ENCODE measurements at regions not wholly inside any gene's neighbourhood (a gene's known extent, or its start where the extent isn't known, plus 50 kb on each side); places are given as distances from the start of the nearest gene placed in this dataset.

- Histone ChIP-seq H3K9ac (no peak overlapping the region), H4K20me1 (no peaks in the 10 kb centered on the region), H3K9me3 (replicated peaks in 1 of 11) (peaks cover 0 to 24% (median 7%) of the 10 kb centered on the region in 11 experiments; a peak in 7 of 22 replicates), H3K27ac (no peak overlapping the region), H3K27me3 (no peaks in the 10 kb centered on the region), H3K4me1 (no peaks in the 10 kb centered on the region), H3K36me3 (no peaks in the 10 kb centered on the region), H3K4me2 (no peak overlapping the region), H3K4me3 (no peak overlapping the region)
- TF ChIP-seq Cebpa-rat (IDR thresholded peaks at IDR 0.05) = no peak
Observed at GRCh38 chr18:6648581-6648980, 80.9 kb upstream of the ARHGAP28 start.

GRCh38 chr18:6649421-6650126 is 79.9 kb upstream of the ARHGAP28 start:
- TF ChIP-seq Cebpa-rat (IDR thresholded peaks at IDR 0.05) = no peak
- H3K27ac ChIP-seq = no peak overlapping the region
- H3K9me3 ChIP-seq (replicated peaks in 1 of 11) = peaks cover 0 to 24% (median 7%) of the 10 kb centered on the region in 11 experiments; a peak in 7 of 22 replicates
- H3K9ac ChIP-seq = no peak overlapping the region
- no peak overlapping the region for H3K4me2 ChIP-seq
- H3K27me3 ChIP-seq = no peaks in the 10 kb centered on the region
- no peaks in the 10 kb centered on the region for H3K36me3 ChIP-seq
- H3K4me1 ChIP-seq = no peaks in the 10 kb centered on the region
- H3K4me3 ChIP-seq = no peak overlapping the region
- H4K20me1 ChIP-seq = no peaks in the 10 kb centered on the region

GRCh38 chr18:6650127-6650507 is 79.4 kb upstream of the ARHGAP28 start:
- no peak for TF ChIP-seq Cebpa-rat (IDR thresholded peaks at IDR 0.05)
- H3K9ac ChIP-seq = no peak overlapping the region
- H3K36me3 ChIP-seq = no peaks in the 10 kb centered on the region
- no peaks in the 10 kb centered on the region for H3K27me3 ChIP-seq
- no peak overlapping the region for H3K27ac ChIP-seq
- no peak overlapping the region for H3K4me3 ChIP-seq
- H4K20me1 ChIP-seq = no peaks in the 10 kb centered on the region
- H3K4me1 ChIP-seq = no peaks in the 10 kb centered on the region
- no peak overlapping the region for H3K4me2 ChIP-seq
- peaks cover 0 to 24% (median 7%) of the 10 kb centered on the region in 11 experiments; a peak in 7 of 22 replicates for H3K9me3 ChIP-seq (replicated peaks in 1 of 11)

GRCh38 chr18:6650747-6651146 is 78.8 kb upstream of the ARHGAP28 start:
- no peaks in the 10 kb centered on the region for H3K27me3 ChIP-seq

GRCh38 chr18:6652098-6652497 is 77.4 kb upstream of the ARHGAP28 start:
- no peaks in the 10 kb centered on the region for H3K27me3 ChIP-seq
- peaks cover 0 to 18% (median 11%) of the 10 kb centered on the region in 11 experiments; a peak in 10 of 22 replicates for H3K9me3 ChIP-seq (replicated peaks in 1 of 11)
- no peak overlapping the region for H3K27ac ChIP-seq
- no peak overlapping the region for H3K4me2 ChIP-seq
- no peak for TF ChIP-seq Cebpa-rat (IDR thresholded peaks at IDR 0.05)
- H3K4me3 ChIP-seq = no peak overlapping the region
- no peaks in the 10 kb centered on the region for H4K20me1 ChIP-seq
- H3K36me3 ChIP-seq = no peaks in the 10 kb centered on the region
- no peak overlapping the region for H3K9ac ChIP-seq
- H3K4me1 ChIP-seq = no peaks in the 10 kb centered on the region

More at GRCh38 chr18:6650747-6651146, 78.8 kb upstream of the ARHGAP28 start:
- H3K9me3 ChIP-seq (replicated peaks in 1 of 11) = peaks cover 0 to 24% (median 7%) of the 10 kb centered on the region in 11 experiments; a peak in 7 of 22 replicates
- H3K4me2 ChIP-seq = no peak overlapping the region
- H4K20me1 ChIP-seq = no peaks in the 10 kb centered on the region
- no peak overlapping the region for H3K9ac ChIP-seq
- H3K27ac ChIP-seq = no peak overlapping the region
- H3K4me3 ChIP-seq = no peak overlapping the region
- TF ChIP-seq Cebpa-rat (IDR thresholded peaks at IDR 0.05) = no peak
- H3K4me1 ChIP-seq = no peaks in the 10 kb centered on the region
- H3K36me3 ChIP-seq = no peaks in the 10 kb centered on the region

DNA sequence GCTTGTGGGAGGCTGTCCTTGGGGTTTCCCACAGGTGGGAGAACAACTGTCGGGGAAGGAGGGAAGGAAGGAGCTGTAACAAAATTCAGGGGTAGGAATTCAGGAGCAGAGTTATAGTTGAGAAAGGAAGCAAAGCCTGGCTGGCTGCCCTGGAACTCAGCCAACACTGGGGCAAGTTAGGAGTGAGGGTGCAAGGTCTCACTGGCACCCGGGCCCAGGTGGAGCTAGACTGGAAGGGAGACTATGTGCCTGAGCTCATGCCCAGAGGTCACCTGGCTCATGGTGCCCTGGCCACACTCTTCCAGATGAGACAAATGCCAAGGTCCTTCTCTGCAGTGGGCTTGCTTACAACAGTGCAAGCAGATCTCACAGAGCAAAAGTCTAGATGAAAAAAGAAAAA is 75.6 kb upstream of the ARHGAP28 start:
- Histone ChIP-seq H4K20me1 (no peaks in the 10 kb centered on the region), H3K4me2 (no peak overlapping the region), H3K27ac (no peak overlapping the region), H3K4me1 (no peaks in the 10 kb centered on the region), H3K9me3 (replicated peaks in 1 of 11) (peaks cover 0 to 9% (median 0%) of the 10 kb centered on the region in 11 experiments; a peak in 3 of 22 replicates), H3K27me3 (no peaks in the 10 kb centered on the region), H3K36me3 (no peaks in the 10 kb centered on the region), H3K9ac (no peak overlapping the region), H3K4me3 (no peak overlapping the region)
- TF ChIP-seq Cebpa-rat (IDR thresholded peaks at IDR 0.05) = no peak

DNA sequence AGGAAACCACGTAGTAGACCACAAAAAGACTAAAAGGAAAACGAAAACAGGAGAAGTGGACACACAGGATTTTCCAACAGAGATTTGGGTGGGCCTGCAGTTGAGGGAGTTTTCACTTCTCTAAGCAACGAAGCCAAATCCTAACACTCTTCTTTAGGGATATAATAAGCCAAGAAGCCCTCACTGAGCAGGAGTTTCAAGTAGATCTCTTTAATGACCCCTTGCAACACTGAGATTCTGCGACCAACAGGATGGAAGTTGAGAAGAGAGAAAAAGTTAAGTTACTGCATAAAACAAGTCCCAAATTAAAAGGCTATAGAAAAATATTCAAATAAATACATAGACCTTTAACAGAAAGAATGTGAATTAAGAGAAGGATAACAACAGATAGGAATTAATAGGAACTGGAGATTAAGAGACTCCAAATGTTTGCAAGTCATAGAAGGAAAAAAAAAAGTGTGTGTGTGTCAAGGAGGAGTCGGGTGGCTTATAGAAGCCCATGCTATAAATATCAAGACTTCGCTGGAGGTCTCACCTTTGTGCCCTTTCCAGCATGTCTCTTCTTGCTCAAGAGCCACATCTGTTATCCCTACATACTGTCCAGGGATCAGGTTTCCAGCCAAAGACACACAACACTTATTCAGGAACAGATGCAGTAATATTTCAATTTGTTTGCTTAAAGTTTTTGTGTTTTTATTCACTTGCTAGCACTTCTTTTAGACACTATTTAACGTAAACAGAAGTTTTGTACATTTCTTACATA is 69.4 kb upstream of the ARHGAP28 start:
- Histone ChIP-seq H3K9ac (no peak overlapping the region), H3K4me1 (no peaks in the 10 kb centered on the region), H3K27ac (no peak overlapping the region), H3K9me3 (replicated peaks in 1 of 11) (peaks cover 0 to 9% (median 0%) of the 10 kb centered on the region in 11 experiments; a peak in 3 of 22 replicates), H3K36me3 (no peaks in the 10 kb centered on the region), H3K4me3 (no peak overlapping the region), H3K4me2 (no peak overlapping the region), H3K27me3 (no peaks in the 10 kb centered on the region), H4K20me1 (no peaks in the 10 kb centered on the region)
- TF ChIP-seq Cebpa-rat (IDR thresholded peaks at IDR 0.05) = no peak

- no peak for TF ChIP-seq Cebpa-rat (IDR thresholded peaks at IDR 0.05)
- Histone ChIP-seq H3K4me2 (no peak overlapping the region), H3K9me3 (replicated peaks in 1 of 11) (peaks cover 0 to 3% (median 0%) of the 10 kb centered on the region in 11 experiments; a peak in 2 of 22 replicates), H4K20me1 (no peaks in the 10 kb centered on the region), H3K4me3 (no peak overlapping the region), H3K4me1 (no peaks in the 10 kb centered on the region), H3K27me3 (no peaks in the 10 kb centered on the region), H3K27ac (no peak overlapping the region), H3K36me3 (no peaks in the 10 kb centered on the region), H3K9ac (no peak overlapping the region)
Observed at GRCh38 chr18:6661692-6662415, 67.7 kb upstream of the ARHGAP28 start.

GRCh38 chr18:6666012-6666685 is 63.4 kb upstream of the ARHGAP28 start:
- no peak overlapping the region for H3K4me2 ChIP-seq
- no peak for TF ChIP-seq Cebpa-rat (IDR thresholded peaks at IDR 0.05)
- no peak overlapping the region for H3K4me3 ChIP-seq
- no peaks in the 10 kb centered on the region for H3K4me1 ChIP-seq
- H3K27me3 ChIP-seq = no peaks in the 10 kb centered on the region
- H3K36me3 ChIP-seq = no peaks in the 10 kb centered on the region
- no peak overlapping the region for H3K9ac ChIP-seq
- H4K20me1 ChIP-seq = no peaks in the 10 kb centered on the region
- no peak overlapping the region for H3K27ac ChIP-seq
- no peaks in the 10 kb centered on the region for H3K9me3 ChIP-seq (replicated peaks in 1 of 11)
